ENCODE measurements at regions not wholly inside any gene's neighbourhood (a gene's known extent, or its start where the extent isn't known, plus 50 kb on each side); places are given as distances from the start of the nearest gene placed in this dataset.
"Not testable (repeated sequence)": the region's sequence is repeated elsewhere in the genome, so short reads cannot be mapped to it uniquely, and the experiment has no call there.

GRCh38 chr4:162943263-162943662 is 223.4 kb downstream of the NAF1 start:
- DNase-seq (ENCODE audit: low spot score): no peak

DNA sequence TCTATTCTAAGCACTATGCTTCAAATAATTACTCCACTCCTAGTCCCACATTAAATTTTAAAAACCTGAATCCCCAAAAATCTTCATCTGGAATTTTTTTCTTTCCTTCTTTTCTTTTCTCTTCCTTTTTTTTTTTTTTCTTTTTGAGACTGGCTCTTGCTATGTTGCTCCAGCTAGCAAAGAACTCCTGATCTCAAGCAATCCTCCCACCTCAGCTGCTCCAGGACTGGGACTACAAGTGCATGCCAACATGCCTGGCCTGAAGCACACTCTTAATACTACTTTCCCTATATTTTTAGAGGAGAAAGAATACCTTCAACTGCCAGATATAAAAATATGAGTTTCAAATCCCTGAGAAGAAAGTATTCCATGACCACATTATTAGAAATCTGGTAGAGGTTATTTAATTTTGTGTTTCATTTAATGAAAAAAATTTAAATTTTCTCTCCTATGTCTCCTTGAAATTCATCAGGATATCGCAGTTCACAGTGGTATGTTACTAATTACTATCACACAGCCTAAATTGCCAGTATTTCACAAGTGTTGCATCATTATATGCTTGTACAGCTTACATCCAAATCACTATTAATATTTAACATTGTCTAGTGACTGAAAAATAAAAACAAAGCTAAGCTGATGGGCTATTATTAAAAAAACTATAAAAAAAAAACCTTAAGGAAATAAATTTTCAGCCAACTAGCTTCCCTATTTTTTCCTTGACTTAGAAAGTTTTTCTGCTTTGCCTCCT is 227.8 kb downstream of the NAF1 start:
- DNase-seq (ENCODE audit: low spot score): peak; percentile 8

- DNase-seq (ENCODE audit: low spot score): no peak
These were observed 231.5 kb downstream of the NAF1 start for GRCh38 chr4:162935214-162935613.

- no peak for DNase-seq (ENCODE audit: low spot score)
These were observed 235.4 kb downstream of the NAF1 start for GRCh38 chr4:162931286-162931685.

GRCh38 chr4:162921178-162921785 is 245.4 kb downstream of the NAF1 start:
- DNase-seq (ENCODE audit: low spot score): peak; percentile 1

DNA sequence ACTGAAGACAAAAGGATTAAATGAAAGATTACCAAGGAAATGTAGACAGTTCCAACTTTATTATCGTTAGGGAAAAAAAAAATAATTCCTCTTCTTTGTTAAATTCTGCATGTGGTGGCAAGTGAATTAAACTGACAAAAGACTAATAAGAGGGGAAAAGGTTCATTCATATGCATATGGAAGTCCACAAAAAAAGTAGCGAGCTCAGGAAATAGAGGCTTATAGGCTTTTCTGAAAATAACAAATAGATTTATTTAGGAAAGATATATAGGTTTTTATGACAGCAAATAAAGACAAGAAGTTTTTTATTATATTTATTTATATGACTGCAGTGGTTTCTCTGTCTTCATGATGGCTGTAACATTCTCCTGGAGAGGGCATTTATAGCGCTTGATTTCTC is 246.0 kb downstream of the NAF1 start:
- no peak for DNase-seq (ENCODE audit: low spot score)

DNA sequence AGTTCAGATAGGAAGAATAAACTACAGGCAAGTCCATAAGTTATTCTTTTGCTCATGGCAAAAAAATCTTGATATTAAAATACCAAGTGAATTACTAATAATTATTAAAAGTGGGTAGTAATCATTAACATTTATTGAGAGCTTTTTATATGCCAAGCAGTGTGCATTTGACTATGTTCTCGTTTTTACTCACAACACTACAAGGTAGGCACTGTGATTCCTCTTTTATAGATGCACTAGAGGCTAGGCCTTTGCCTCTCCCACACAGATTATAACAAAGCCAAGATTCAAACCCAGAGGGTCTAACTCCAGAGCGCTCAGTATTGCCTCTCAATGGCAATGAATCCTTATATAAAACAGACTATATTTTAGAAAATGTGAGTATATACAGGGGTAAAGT is 254.2 kb downstream of the NAF1 start:
- no peak for DNase-seq (ENCODE audit: low spot score)

- DNase-seq (ENCODE audit: low spot score): no peak
These were observed 255.3 kb downstream of the NAF1 start for GRCh38 chr4:162911349-162911748.

DNA sequence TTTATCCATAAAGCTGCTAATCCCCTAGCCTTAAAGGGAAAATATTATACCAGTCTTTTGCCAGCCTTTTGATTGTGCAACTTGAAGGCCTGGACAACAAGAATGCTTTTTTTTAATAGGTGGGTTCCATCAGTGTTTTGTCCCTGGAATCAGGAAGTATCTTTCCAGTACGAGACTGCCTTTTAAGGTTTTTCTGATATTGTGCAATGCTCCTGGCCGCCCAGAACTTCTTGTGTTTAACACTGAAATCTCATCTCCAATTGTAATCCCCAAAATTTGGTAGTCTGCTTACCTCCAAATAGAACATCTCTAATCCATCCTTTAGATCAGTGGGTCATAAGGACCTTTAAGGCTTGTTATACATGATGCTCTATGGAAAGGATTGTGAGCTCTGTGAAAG is 256.7 kb downstream of the NAF1 start:
- DNase-seq (ENCODE audit: low spot score): no peak

DNA sequence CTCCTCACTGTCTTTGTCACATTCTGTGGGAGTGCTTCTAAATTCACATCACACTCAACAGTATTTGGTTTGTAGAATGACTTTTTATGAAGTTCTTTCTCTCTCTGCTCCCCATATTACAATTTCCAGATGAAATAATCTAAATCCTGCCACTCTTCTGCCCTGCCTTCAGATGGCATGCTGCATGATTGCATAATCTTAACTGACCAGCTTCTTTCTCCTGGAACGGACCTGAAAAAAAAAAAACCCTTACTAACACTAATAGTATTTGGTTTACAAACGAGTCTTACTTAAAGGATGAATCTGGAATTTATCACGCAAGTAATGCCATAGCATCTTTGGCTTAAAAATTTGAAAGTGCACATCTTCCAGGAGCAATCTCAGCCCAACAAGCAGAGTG is 272.3 kb downstream of the NAF1 start:
- no peak for DNase-seq (ENCODE audit: low spot score)

DNA sequence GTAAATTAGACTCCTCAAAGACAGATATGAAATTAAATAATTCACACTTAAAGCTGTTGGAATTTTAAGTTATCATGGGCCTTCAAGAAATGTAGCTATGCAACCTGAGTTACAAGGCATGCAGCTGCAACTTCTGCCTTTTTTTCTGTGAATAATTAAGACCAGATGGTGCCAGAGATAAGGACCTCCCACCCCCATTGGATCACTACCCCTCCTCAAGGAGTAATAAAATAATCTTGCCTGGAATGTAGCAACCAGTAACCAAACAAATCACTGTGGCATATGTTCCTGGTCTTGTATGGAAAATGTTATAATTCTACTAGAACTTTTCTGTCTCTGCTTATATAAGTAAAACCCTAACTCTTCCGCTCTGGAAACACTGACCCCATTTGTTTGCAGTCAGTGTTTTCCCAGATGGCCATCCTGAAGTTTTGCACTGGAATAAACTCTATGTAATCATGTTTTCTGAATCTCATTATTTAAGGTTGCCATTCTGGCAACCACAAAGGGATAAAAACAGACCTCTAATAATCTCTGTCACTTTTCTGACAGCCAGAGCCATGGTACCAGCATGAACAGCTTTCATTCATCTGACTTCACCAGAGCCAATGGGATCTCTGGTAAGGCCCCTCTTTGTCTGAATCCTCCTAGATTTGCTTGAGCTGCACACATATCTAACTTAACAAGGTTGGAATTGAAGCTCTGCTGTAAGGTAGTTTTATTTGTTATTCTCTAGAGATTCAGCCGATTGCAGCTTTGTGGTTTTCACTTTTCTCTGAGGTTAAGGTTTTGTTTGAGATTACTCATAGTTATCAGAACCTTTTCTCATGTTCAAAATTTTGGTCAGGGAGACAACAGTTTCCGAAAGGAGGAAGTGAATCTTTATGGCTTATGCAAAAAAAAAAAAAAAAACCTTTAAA is 274.6 kb downstream of the NAF1 start:
- DNase-seq (ENCODE audit: low spot score): no peak

GRCh38 chr4:162878096-162878495 is 288.6 kb downstream of the NAF1 start:
- DNase-seq (ENCODE audit: low spot score): no peak

- no peak for DNase-seq (ENCODE audit: low spot score)
These were observed 291.9 kb downstream of the NAF1 start for GRCh38 chr4:162874748-162875147.

DNA sequence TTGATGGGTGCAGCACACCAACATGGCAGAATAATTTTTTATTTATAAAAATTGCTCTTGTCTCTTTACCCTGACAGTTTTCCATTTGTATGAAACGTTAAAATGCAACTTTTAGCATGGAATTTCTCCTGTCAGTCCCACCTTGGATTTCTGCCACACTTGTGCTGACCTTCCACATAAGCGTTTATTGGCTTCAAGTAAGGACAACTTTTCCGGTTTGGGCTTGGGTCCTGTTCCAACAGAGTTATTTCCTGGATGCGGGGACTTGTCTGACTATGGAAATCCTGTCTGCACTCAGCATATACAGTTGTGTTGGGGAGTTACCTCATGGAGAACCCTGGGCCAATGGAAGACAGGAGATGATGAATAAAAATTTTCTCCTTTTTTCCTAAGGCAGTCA is 294.7 kb downstream of the NAF1 start:
- no peak for DNase-seq (ENCODE audit: low spot score)

- no peak for DNase-seq (ENCODE audit: low spot score)
These were observed 297.5 kb downstream of the NAF1 start for GRCh38 chr4:162869157-162869556.

GRCh38 chr4:162866565-162866964 is 300.1 kb downstream of the NAF1 start:
- DNase-seq (ENCODE audit: low spot score): no peak

- DNase-seq (ENCODE audit: low spot score): no peak
These were observed 301.6 kb downstream of the NAF1 start for GRCh38 chr4:162865102-162865501.

DNA sequence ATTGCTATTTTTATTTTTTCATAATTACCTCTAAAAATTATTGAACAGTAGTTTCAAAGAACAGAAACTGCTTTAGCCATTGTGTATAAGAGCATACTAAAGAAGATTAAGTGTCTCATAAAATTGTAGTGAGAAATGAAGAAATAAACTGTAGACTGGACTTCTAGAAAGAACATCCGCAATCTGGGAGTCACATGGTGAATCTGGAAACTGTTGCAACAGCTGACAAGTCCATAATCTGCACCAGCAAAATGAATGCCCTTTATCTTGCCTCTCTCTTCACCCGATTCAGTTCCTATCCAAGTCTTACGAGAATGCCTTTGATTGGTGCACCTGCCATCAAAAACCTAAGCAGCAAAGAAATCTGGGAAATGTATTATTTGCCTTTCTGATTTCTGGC is 312.9 kb downstream of the NAF1 start:
- no peak for DNase-seq (ENCODE audit: low spot score)

GRCh38 chr4:162852642-162853041 is 314.0 kb downstream of the NAF1 start:
- DNase-seq (ENCODE audit: low spot score): no peak

- not testable (repeated sequence) for DNase-seq (ENCODE audit: low spot score)
These were observed 315.4 kb downstream of the NAF1 start for GRCh38 chr4:162851241-162851758.

GRCh38 chr4:162849937-162850336 is 316.8 kb downstream of the NAF1 start:
- no peak for DNase-seq (ENCODE audit: low spot score)

- DNase-seq (ENCODE audit: low spot score): no peak
These were observed 318.6 kb downstream of the NAF1 start for GRCh38 chr4:162847945-162848549.

Data from LoVo (cell line).